ENCODE measurements at regions not wholly inside any gene's neighbourhood (a gene's known extent, or its start where the extent isn't known, plus 50 kb on each side); places are given as distances from the start of the nearest gene placed in this dataset.

- DNase-seq (ENCODE audit: extremely low read depth in 1 of 4, low spot score in 3 of 4) (no peak), ATAC-seq (no peak), FAIRE-seq (no peak)
- Histone ChIP-seq H3K79me2 (ENCODE audit: control insufficient read depth, insufficient read depth, low read length) (no peaks in the 10 kb centered on the region), H2AFZ (ENCODE audit: low read depth, low read length) (no peak overlapping the region), H3K9me1 (ENCODE audit: control insufficient read depth, insufficient read depth, low read length) (no peaks in the 10 kb centered on the region), H3K27ac (ENCODE audit: extremely low read depth, low read depth, low read length) (no peak overlapping the region), H3K4me1 (replicated peaks in 1 of 2; ENCODE audit: control insufficient read depth in 2 of 2, insufficient read depth in 2 of 2, low read length in 2 of 2) (no peaks in the 10 kb centered on the region), H3K9me3 (replicated peaks; ENCODE audit: control insufficient read depth, insufficient read depth, low read depth, low read length) (no peaks in the 10 kb centered on the region), H3K27me3 (ENCODE audit: control insufficient read depth in 2 of 2, insufficient read depth in 2 of 2, low read length in 2 of 2) (peaks cover 0 to 9% of the 10 kb centered on the region in 2 experiments; a peak in 2 of 5 replicates), H3K36me3 (ENCODE audit: control insufficient read depth, insufficient read depth, low read length) (no peaks in the 10 kb centered on the region), H3K4me2 (ENCODE audit: insufficient read depth, low read length) (no peak overlapping the region), H4K20me1 (replicated peaks; ENCODE audit: control insufficient read depth, insufficient read depth, low read length) (no peaks in the 10 kb centered on the region), H3K9ac (ENCODE audit: insufficient read depth in 1 of 2, low read depth in 2 of 2, low read length in 2 of 2) (no peak overlapping the region), H3K4me3 (no peak overlapping the region)
- CTCF ChIA-PET (ENCODE audit: low intra/inter-chr PET ratio): no interaction called here
- no TSS peak for BruUV-seq (replicated peaks)
- in situ Hi-C loops (cut with MboI): no loop called here
- intact Hi-C loops (cut with micrococcal nuclease): loop anchor here (5.0 kb wide), 1 partner anchor 166 kb away; no protein-coding TSS in a partner anchor
- 0% methylated on average over 3 of the region's 3 CpGs for WGBS (ENCODE audit: insufficient coverage, low coverage, missing lambda C conversion rate)
- POLR2A ChIA-PET: no interaction called here
- no peak for TF ChIP-seq ERF (CRISPR knock-in tag; IDR thresholded peaks at IDR 0.05)
- TF ChIP-seq ZNF395 (CRISPR knock-in tag; IDR thresholded peaks at IDR 0.05): no peak
- TF ChIP-seq SAFB2 (IDR thresholded peaks at IDR 0.05; ENCODE audit: borderline replicate concordance, low read depth, low read length, severe bottlenecking): no peak
- no peak for TF ChIP-seq MTF1 (CRISPR knock-in tag; IDR thresholded peaks at IDR 0.05; ENCODE audit: borderline replicate concordance)
- TF ChIP-seq ZNF740 (CRISPR knock-in tag; IDR thresholded peaks at IDR 0.05): no peak
- no peak for TF ChIP-seq ZNF740 (tag; IDR thresholded peaks at IDR 0.05)
- no peak for TF ChIP-seq NCOA1 (IDR thresholded peaks at IDR 0.05; ENCODE audit: low read depth)
- TF ChIP-seq ZNF224 (CRISPR knock-in tag; IDR thresholded peaks at IDR 0.05): no peak
- no peak for TF ChIP-seq CEBPG (CRISPR knock-in tag; IDR thresholded peaks at IDR 0.05)
- no peak for TF ChIP-seq CEBPG (tag; conservative IDR thresholded peaks at IDR 0.05 in 1 of 2, IDR thresholded peaks at IDR 0.05 in 1 of 2)
- no peak for TF ChIP-seq SLC30A9 (CRISPR knock-in tag; IDR thresholded peaks at IDR 0.05)
- no peak for TF ChIP-seq NFYB (IDR thresholded peaks at IDR 0.05; ENCODE audit: extremely low read depth, insufficient read length)
These were observed 239.1 kb upstream of the PWP1 start for GRCh38 chr12:107446476-107446875.
